ENCODE measurements at regions not wholly inside any gene's neighbourhood (a gene's known extent, or its start where the extent isn't known, plus 50 kb on each side); places are given as distances from the start of the nearest gene placed in this dataset.

DNA sequence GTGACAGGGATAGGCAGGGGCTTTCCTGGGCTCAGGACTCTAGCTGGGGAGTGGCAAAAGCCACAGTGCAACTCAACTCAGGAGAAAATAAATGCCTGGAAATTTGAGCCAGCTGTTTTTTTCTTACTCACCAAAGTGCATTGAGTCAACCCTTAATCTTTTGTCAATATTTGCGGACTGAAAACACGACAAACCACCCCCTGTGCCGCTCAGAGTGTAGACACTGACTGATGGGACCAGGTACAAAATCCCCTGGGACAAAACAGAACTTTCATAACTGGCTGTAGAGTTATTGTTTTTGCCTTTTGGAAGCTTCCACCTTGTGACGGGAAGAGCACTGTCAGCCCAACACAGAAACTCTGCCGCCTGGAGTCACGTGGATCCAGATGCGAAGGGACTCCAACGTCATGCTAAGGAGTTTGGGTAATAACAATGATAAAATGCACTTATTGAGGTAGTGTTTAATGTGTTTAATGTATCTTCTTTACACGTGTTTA, 164.6 kb downstream of the PLPP3 start:
- CTCF ChIA-PET (ENCODE audit: unreplicated experiment): interaction anchor here (0.6 kb wide), 1 partner anchor 19 kb away, joined by 7 read pairs; no protein-coding TSS in a partner anchor
- DNase-seq (ENCODE audit: low spot score): no peak
- H2AFZ ChIP-seq (ENCODE audit: low read length): no peak overlapping the region
- no TSS peak for BruUV-seq (replicated peaks)
- TF ChIP-seq, protein P1, sequence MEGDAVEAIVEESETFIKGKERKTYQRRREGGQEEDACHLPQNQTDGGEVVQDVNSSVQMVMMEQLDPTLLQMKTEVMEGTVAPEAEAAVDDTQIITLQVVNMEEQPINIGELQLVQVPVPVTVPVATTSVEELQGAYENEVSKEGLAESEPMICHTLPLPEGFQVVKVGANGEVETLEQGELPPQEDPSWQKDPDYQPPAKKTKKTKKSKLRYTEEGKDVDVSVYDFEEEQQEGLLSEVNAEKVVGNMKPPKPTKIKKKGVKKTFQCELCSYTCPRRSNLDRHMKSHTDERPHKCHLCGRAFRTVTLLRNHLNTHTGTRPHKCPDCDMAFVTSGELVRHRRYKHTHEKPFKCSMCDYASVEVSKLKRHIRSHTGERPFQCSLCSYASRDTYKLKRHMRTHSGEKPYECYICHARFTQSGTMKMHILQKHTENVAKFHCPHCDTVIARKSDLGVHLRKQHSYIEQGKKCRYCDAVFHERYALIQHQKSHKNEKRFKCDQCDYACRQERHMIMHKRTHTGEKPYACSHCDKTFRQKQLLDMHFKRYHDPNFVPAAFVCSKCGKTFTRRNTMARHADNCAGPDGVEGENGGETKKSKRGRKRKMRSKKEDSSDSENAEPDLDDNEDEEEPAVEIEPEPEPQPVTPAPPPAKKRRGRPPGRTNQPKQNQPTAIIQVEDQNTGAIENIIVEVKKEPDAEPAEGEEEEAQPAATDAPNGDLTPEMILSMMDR (conservative IDR thresholded peaks at IDR 0.05; ENCODE audit: low read length): no peak
- no peak for TF ChIP-seq EZH2phosphoT487 (IDR thresholded peaks at IDR 0.05; ENCODE audit: borderline replicate concordance, low read depth, low read length)
- H3K79me2 ChIP-seq (ENCODE audit: insufficient read depth, low read depth, low read length): no peaks in the 10 kb centered on the region
- no peaks in the 10 kb centered on the region for H3K4me1 ChIP-seq (ENCODE audit: insufficient read depth, low read length, poor library complexity, severe bottlenecking)
- no peaks in the 10 kb centered on the region for H3K9me2 ChIP-seq (ENCODE audit: insufficient read depth, low read length)
- no peak overlapping the region for H3K27ac ChIP-seq (ENCODE audit: low read depth, low read length, poor library complexity, severe bottlenecking)
- POLR2A ChIA-PET: interaction anchor here (0.6 to 0.8 kb wide), 3 partner anchors 146 to 1749 kb away, joined by 3 to 4 read pairs (median 3); no protein-coding TSS in a partner anchor
- H3K4me3 ChIP-seq (ENCODE audit: low read depth, low read length, poor library complexity, severe bottlenecking): no peak overlapping the region
- no peaks in the 10 kb centered on the region for H3K9me3 ChIP-seq (ENCODE audit: low read length)
- no peak overlapping the region for H3K4me2 ChIP-seq (ENCODE audit: low read length)
- no peaks in the 10 kb centered on the region for H3K36me3 ChIP-seq (ENCODE audit: insufficient read depth, low read length)
- no peaks in the 10 kb centered on the region for H4K20me1 ChIP-seq (ENCODE audit: insufficient read depth, low read length)
- intact Hi-C loops (cut with micrococcal nuclease; ENCODE audit: unreplicated experiment): no loop called here

GRCh38 chr1:56413671-56414199, 165.6 kb downstream of the PLPP3 start:
- no peak for DNase-seq (ENCODE audit: low spot score)
- no peak for TF ChIP-seq EZH2phosphoT487 (IDR thresholded peaks at IDR 0.05; ENCODE audit: borderline replicate concordance, low read depth, low read length)
- TF ChIP-seq, protein P1 (conservative IDR thresholded peaks at IDR 0.05; ENCODE audit: low read length): no peak
- ChIA-PET CTCF (ENCODE audit: unreplicated experiment) (no interaction called here), POLR2A (interaction anchor here (0.6 kb wide), 1 partner anchor 145 kb away, joined by 3 read pairs; no protein-coding TSS in a partner anchor)
- Histone ChIP-seq H3K4me1 (ENCODE audit: insufficient read depth, low read length, poor library complexity, severe bottlenecking) (no peaks in the 10 kb centered on the region), H4K20me1 (ENCODE audit: insufficient read depth, low read length) (no peaks in the 10 kb centered on the region), H3K79me2 (ENCODE audit: insufficient read depth, low read depth, low read length) (no peaks in the 10 kb centered on the region), H3K9me3 (ENCODE audit: low read length) (no peaks in the 10 kb centered on the region), H3K4me2 (ENCODE audit: low read length) (no peak overlapping the region), H3K36me3 (ENCODE audit: insufficient read depth, low read length) (no peaks in the 10 kb centered on the region), H2AFZ (ENCODE audit: low read length) (no peak overlapping the region), H3K4me3 (ENCODE audit: low read depth, low read length, poor library complexity, severe bottlenecking) (no peak overlapping the region), H3K27ac (ENCODE audit: low read depth, low read length, poor library complexity, severe bottlenecking) (no peak overlapping the region), H3K9me2 (ENCODE audit: insufficient read depth, low read length) (no peaks in the 10 kb centered on the region)
- no TSS peak for BruUV-seq (replicated peaks)
- intact Hi-C loops (cut with micrococcal nuclease; ENCODE audit: unreplicated experiment): no loop called here

DNA sequence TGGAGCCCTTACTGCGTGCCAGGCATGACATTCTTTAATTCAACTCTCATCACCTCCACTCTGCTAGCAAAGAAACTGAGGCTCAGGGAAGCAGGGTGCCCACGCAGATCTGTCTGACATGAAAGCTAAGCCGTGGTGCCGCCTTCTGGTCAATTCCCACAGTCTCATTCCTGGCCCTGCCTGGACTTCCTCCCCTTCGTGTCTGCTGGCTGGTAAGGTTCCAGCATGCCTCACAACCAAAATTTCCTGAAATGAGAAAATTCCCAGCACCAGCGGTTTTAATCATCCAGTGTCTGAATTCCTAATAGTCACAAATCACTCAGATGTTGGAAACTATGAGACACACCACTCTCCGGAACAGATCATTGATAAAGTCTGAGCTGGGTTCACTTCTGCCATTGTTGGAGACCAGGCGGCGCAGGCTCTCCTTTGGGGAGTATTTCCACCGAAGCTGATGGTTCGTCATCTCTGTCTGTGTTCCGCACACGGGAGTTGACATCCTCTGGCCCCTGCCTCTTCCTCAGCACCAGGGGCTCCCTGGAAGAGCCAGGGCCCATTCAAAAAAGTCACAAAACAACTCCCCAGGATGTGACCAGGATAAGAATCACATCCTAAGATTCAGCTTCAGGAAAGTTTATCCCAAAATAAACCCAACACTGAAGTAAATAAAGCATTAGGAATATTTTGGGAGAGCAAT, 167.7 kb downstream of the PLPP3 start:
- TF ChIP-seq, protein P1 (conservative IDR thresholded peaks at IDR 0.05; ENCODE audit: low read length): no peak
- TF ChIP-seq EZH2phosphoT487 (IDR thresholded peaks at IDR 0.05; ENCODE audit: borderline replicate concordance, low read depth, low read length): no peak
- Histone ChIP-seq H3K27ac (ENCODE audit: low read depth, low read length, poor library complexity, severe bottlenecking) (no peak overlapping the region), H3K4me1 (ENCODE audit: insufficient read depth, low read length, poor library complexity, severe bottlenecking) (no peaks in the 10 kb centered on the region), H3K36me3 (ENCODE audit: insufficient read depth, low read length) (no peaks in the 10 kb centered on the region), H3K79me2 (ENCODE audit: insufficient read depth, low read depth, low read length) (no peaks in the 10 kb centered on the region), H2AFZ (ENCODE audit: low read length) (no peak overlapping the region), H4K20me1 (ENCODE audit: insufficient read depth, low read length) (no peaks in the 10 kb centered on the region), H3K9me2 (ENCODE audit: insufficient read depth, low read length) (no peaks in the 10 kb centered on the region), H3K4me3 (ENCODE audit: low read depth, low read length, poor library complexity, severe bottlenecking) (no peak overlapping the region), H3K9me3 (ENCODE audit: low read length) (no peaks in the 10 kb centered on the region), H3K4me2 (ENCODE audit: low read length) (no peak overlapping the region)
- intact Hi-C loops (cut with micrococcal nuclease; ENCODE audit: unreplicated experiment): no loop called here
- BruUV-seq (replicated peaks): no TSS peak
- DNase-seq (ENCODE audit: low spot score): no peak
- CTCF ChIA-PET (ENCODE audit: unreplicated experiment): no interaction called here
- POLR2A ChIA-PET: no interaction called here
